ENCODE measurements at regions not wholly inside any gene's neighbourhood (a gene's known extent, or its start where the extent isn't known, plus 50 kb on each side); places are given as distances from the start of the nearest gene placed in this dataset.

DNA sequence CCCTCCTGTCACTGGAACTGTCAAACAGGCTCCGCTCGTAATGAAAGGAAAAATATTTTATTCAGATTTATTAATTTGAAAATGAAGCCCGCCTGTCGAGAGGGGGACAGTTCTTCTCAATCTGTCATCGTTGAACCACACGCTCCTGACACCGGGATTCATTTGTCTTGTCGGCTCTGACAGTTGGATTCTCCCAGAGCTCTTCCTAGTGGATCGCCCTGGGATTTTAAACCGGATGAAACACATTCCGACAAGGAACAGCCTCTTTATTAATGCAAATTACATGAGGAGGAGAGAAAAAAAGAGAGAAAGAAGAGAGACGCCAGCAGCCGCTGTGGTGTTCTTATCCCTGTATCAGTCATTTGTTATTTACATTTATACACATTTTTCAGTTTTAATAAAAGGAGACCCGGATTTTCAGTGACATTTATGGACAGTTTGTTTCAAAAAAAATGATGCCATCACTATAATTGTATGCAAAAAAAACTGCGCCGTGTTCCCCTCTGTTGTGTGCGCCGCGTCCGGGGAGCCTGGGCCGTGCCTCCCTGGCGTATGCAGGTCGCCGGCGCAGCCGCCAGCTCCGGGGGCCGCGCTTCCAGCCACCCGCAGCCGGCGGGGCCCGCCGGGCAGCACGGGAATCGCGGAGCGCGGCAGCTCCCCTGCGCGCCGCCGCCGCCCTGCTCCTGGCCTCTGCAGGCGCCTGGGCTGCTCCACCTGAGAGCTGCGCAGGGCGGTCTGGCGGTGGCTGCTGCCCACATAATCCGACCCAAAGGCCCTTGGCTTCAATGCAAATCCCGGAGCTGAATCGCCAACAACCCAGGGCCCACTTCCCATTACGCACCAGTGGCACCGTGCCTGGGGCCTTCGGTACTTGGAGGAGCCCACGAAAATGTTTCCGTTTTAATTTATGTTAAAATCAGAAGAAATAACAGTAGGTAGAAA, 237.9 kb upstream of the PBX1 start:
- no peak for TF ChIP-seq POLR2A (IDR thresholded peaks at IDR 0.05)
- TF ChIP-seq, protein P1, sequence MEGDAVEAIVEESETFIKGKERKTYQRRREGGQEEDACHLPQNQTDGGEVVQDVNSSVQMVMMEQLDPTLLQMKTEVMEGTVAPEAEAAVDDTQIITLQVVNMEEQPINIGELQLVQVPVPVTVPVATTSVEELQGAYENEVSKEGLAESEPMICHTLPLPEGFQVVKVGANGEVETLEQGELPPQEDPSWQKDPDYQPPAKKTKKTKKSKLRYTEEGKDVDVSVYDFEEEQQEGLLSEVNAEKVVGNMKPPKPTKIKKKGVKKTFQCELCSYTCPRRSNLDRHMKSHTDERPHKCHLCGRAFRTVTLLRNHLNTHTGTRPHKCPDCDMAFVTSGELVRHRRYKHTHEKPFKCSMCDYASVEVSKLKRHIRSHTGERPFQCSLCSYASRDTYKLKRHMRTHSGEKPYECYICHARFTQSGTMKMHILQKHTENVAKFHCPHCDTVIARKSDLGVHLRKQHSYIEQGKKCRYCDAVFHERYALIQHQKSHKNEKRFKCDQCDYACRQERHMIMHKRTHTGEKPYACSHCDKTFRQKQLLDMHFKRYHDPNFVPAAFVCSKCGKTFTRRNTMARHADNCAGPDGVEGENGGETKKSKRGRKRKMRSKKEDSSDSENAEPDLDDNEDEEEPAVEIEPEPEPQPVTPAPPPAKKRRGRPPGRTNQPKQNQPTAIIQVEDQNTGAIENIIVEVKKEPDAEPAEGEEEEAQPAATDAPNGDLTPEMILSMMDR (IDR thresholded peaks at IDR 0.05), result no peak

Data from prostate gland (tissue), 2 donors.